ENCODE measurements at regions not wholly inside any gene's neighbourhood (a gene's known extent, or its start where the extent isn't known, plus 50 kb on each side); places are given as distances from the start of the nearest gene placed in this dataset.

DNA sequence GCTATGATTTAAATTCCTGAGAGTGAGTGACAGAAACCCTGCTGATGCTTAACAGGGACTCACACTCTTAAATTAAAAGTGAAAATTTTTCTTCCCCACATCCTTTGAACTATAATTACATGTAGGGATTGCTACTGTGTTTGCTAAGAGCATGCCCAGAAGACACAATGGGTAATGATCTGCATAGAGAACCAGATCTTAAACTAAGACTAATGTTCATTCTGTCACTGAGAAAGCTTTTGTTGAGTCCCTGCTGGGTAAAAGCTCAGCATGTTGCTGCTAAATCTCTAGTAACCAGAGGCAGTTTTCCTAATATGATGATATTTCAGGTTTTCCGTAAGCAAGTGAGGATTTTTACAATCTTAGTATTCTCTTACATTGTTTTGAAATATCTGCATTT is 424.8 kb upstream of the SMC2 start:
- no peak for TF ChIP-seq SIN3A (conservative IDR thresholded peaks at IDR 0.05 in 1 of 2, IDR thresholded peaks at IDR 0.05 in 1 of 2; ENCODE audit: low read depth in 1 of 2, low read length in 2 of 2)
- TF ChIP-seq MAX (IDR thresholded peaks at IDR 0.05), result no peak
- no peak for TF ChIP-seq CTCF (IDR thresholded peaks at IDR 0.05; ENCODE audit: control extremely low read depth in 1 of 3, insufficient read depth in 1 of 3, low read depth in 1 of 3, low read length in 3 of 3)
- no peak for TF ChIP-seq EZH2 (IDR thresholded peaks at IDR 0.05; ENCODE audit: low read depth, low read length, severe bottlenecking)
- TF ChIP-seq POLR2A (IDR thresholded peaks at IDR 0.05; ENCODE audit: control extremely low read depth in 1 of 2, low read depth in 2 of 2, low read length in 2 of 2), result no peak
- no peak for TF ChIP-seq NANOG (IDR thresholded peaks at IDR 0.05; ENCODE audit: insufficient read depth, low read depth, low read length, poor library complexity, severe bottlenecking)
- TF ChIP-seq CHD2 (IDR thresholded peaks at IDR 0.05; ENCODE audit: low read length), result no peak
- no peak for TF ChIP-seq TAF1 (IDR thresholded peaks at IDR 0.05; ENCODE audit: low read depth, low read length)
- no peak for TF ChIP-seq CBX8 (IDR thresholded peaks at IDR 0.05; ENCODE audit: borderline replicate concordance, low read depth, low read length)
- no peak for TF ChIP-seq POLR2AphosphoS5 (IDR thresholded peaks at IDR 0.05; ENCODE audit: low read depth, low read length)
- TF ChIP-seq CEBPB (IDR thresholded peaks at IDR 0.05; ENCODE audit: low read depth, low read length), result no peak
- no peak for TF ChIP-seq KDM4A (IDR thresholded peaks at IDR 0.05; ENCODE audit: low read depth, low read length, severe bottlenecking)
- no peak for TF ChIP-seq TBP (IDR thresholded peaks at IDR 0.05; ENCODE audit: low read depth, low read length)
